ENCODE measurements at regions not wholly inside any gene's neighbourhood (a gene's known extent, or its start where the extent isn't known, plus 50 kb on each side); places are given as distances from the start of the nearest gene placed in this dataset.

- Histone ChIP-seq H3K23me2 (ENCODE audit: insufficient read length, low read depth, low read length, poor library complexity, severe bottlenecking) (no peaks in the 10 kb centered on the region), H4K20me1 (ENCODE audit: control insufficient read depth, insufficient read depth, insufficient read length) (no peaks in the 10 kb centered on the region), H3K4me2 (ENCODE audit: insufficient read depth, insufficient read length, low read length) (no peak overlapping the region), H3K79me2 (ENCODE audit: insufficient read depth, low read length) (no peaks in the 10 kb centered on the region), H3K23ac (ENCODE audit: insufficient read length, low read depth, low read length) (no peak overlapping the region), H3K9ac (ENCODE audit: extremely low read depth, insufficient read length, low read length) (no peak overlapping the region), H3K56ac (ENCODE audit: insufficient read length, low read depth, low read length) (no peak overlapping the region), H3K27ac (ENCODE audit: insufficient read length, low read depth, low read length) (no peak overlapping the region), H2BK5ac (ENCODE audit: insufficient read length, low read length) (no peak overlapping the region), H3K18ac (ENCODE audit: insufficient read length, low read depth, low read length) (no peak overlapping the region), H2BK120ac (ENCODE audit: low read depth, low read length, poor library complexity, severe bottlenecking) (no peak overlapping the region), H2AFZ (ENCODE audit: low read length) (no peak overlapping the region), H2BK20ac (ENCODE audit: low read depth, low read length, poor library complexity, severe bottlenecking) (no peak overlapping the region), H4K5ac (ENCODE audit: insufficient read length, low read depth, low read length) (no peak overlapping the region), H3K79me1 (ENCODE audit: insufficient read depth, low read depth, low read length, poor library complexity, severe bottlenecking) (no peaks in the 10 kb centered on the region), H3K4me1 (ENCODE audit: insufficient read depth, low read length) (no peaks in the 10 kb centered on the region), H3K4ac (ENCODE audit: low read depth, low read length) (no peak overlapping the region), H4K8ac (replicated peaks; ENCODE audit: insufficient read length, low read depth, low read length) (no peak overlapping the region), H2AK5ac (ENCODE audit: insufficient read length, low read length) (no peak overlapping the region), H3K9me3 (ENCODE audit: control insufficient read depth, low read depth, low read length) (no peaks in the 10 kb centered on the region), H2BK12ac (ENCODE audit: insufficient read length, low read depth, low read length) (no peak overlapping the region), H3T11ph (ENCODE audit: low read length) (no peak overlapping the region), H4K91ac (ENCODE audit: insufficient read length, low read depth, low read length) (no peak overlapping the region), H3K14ac (ENCODE audit: insufficient read depth, low read length) (no peak overlapping the region), H2BK15ac (ENCODE audit: low read depth, low read length) (no peak overlapping the region), H3K27me3 (ENCODE audit: insufficient read depth, low read length) (no peaks in the 10 kb centered on the region)
- WGBS (ENCODE audit: extremely low coverage, insufficient read length, low lambda C conversion rate) = no CpG with 5 or more reads among the region's 3 CpGs
- Mint-ChIP-seq H3K36me3 (ENCODE audit: insufficient read depth in 1 of 3, low read depth in 3 of 3) (peaks cover 0 to 5% (median 4%) of the 10 kb centered on the region in 3 experiments; a peak in 3 of 7 replicates), H3K4me3 (no peak overlapping the region), H3K4me1 (no peaks in the 10 kb centered on the region), H3K27ac (no peak overlapping the region; a peak in 1 of 7 replicates), H3K27me3 (ENCODE audit: low read depth) (no peaks in the 10 kb centered on the region), H3K9me3 (peaks cover 4% of the 10 kb centered on the region in 2 experiments)
- no peak for DNase-seq
- no peak for TF ChIP-seq CTCF (conservative IDR thresholded peaks at IDR 0.05)
These were observed 1221.1 kb upstream of the ACVR2A start for GRCh38 chr2:146623771-146624170.
